LNCAP (cell line): ENCODE measurements at regions not wholly inside any gene's neighbourhood (a gene's known extent, or its start where the extent isn't known, plus 50 kb on each side); places are given as distances from the start of the nearest gene placed in this dataset.

Source experiments
- CTCF ChIP-seq: fragments of 450-650 bp; IDR thresholded peaks from 2 replicates; pipeline ENCODE4 v1.5.1; 2017; ENCODE audit warnings: mild to moderate bottlenecking

DNA sequence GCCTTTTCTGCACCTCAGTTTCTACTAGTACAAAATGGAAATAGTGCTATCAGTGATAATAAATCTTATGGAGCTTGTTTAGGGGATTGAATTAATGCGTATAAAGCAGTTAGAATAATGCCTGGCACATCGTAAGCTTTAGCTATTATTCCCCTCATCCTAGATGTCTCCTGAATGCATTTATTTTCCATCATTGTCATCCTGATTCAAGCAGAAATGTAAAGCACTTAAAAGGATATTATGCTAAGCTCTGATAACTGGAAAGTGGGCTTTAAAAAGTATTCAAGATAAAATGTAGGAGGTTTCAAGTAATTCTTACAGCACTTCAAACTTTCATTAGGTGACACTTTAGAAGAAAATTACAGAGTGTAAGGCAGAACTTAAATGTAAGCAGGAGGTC, 178.7 kb downstream of the RBM46 start:
- no peak for TF ChIP-seq CTCF

- TF ChIP-seq CTCF = no peak
Measured at GRCh38 chr4:154960476-154960875, 179.4 kb downstream of the RBM46 start.

DNA sequence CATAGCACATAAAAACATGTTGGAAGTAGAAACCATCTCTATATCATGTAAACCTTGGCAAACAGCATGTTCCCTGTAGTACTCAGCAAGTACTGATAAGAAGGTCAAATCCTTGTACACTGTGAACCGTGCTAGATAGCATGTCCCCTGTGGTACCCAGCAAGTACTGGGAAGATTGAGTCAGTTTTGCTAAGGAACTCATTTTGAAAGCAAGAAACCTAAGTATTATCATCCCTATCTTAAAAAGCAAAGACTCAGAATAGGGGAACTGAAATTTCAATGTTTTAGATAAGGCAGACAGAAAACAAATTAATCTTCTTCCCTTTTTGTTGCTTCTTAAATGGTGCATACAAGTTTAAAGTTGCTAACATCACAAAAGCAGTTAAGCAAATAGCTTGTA, 180.2 kb downstream of the RBM46 start:
- no peak for TF ChIP-seq CTCF

DNA sequence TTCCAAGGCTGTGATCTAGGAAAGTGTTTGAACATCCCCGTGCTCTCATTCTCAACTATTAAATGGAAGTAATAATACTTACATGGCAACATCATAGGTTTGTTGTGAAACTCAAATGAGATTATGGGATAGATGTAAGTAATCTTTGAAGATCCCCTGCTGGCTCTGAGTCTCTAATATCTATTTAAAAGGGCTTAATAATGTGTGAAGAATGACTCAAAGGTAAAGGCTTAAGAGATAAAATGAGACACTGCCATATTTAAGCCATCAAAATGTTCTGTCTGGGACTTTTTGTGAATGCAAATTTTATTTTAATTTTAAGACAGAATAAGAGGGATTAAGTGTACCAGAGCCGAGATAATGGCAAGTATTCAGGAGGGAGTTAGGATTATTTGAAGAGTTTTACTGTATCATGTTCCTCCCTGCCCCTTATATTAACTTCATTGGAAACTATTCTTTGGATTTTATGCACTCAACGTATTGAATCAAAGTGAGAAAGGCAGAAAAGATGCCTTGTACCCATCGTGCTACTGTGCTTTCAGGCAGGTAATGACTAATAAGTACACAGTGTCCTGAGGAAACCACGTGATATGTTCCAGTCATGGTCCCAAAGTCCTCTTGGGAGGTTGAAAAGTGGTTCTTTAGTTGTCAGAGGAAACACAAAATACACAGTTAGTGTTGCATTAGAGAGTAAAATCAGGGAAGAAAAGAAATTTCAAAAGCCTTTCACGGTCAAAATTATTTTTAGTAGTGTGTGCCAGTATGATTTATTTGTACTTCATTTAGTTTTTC, 192.4 kb downstream of the RBM46 start:
- TF ChIP-seq CTCF = no peak

- TF ChIP-seq CTCF = no peak
Measured at GRCh38 chr4:154977228-154977627, 196.2 kb downstream of the RBM46 start.

DNA sequence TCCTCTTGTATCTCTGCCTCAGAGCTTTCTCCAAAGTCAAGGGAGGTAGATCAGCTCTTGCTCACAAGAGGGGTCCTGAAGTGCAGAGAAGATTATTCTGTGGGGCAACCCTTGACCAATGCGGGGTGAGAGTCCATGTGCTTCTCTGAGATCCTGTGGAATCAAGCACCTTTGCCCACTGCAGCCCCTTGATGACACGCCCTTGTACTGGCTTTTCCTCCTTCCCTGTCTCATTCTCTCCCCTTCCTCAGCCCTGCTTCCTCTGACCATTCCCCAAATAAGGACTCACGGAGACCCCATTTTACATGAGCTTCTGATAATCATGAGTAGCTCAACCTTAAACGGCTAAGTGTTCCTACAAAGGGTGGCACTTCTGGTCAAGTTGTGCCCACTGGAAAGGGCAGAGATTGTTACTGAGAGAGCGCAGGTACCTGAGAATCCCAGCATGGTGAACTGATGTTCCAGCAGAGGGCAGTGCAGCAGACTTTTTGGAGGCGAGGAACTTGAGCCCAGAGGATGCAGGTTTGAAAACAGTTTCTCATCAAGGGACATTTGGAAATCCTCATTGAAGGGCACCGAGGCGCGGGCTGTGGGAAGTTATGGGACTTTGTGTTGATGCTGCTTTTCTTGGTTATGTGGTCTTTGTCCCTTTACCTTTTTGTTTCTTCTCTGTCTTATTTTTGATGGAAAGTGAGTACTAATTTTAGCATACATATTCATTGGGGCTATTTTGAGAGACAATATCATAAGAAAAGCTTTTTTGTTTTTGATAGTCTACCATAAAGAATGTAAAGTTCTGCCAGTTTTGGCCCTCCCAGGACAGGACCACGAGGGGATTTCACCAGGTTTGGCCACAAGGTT, 201.3 kb downstream of the RBM46 start:
- TF ChIP-seq CTCF = peak; percentile 69

DNA sequence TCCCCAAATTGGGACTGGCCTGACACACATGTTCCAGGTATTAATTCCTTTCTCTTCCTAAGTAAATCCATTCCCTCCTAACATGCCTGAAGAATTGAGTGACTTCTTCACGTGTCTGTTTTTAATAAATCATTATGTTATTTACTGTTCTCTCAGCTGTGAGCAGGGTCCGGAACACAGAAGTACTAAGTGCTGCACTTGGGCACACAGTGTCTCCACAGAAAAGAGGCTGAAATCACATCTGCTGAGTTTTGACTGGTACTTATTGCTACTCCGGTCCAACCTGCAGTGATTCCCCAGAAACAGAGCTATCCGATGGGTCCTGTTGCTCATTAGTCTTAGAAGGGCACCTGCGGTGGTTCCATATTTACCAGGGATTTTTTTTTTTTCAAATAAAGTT, 202.6 kb downstream of the RBM46 start:
- TF ChIP-seq CTCF = no peak
